K562 (cell line): ENCODE measurements at regions not wholly inside any gene's neighbourhood (a gene's known extent, or its start where the extent isn't known, plus 50 kb on each side); places are given as distances from the start of the nearest gene placed in this dataset.

Experiments used
- ATAC-seq: fragments of 200-7000 bp; cut with Tn5 transposase; 3 replicates; pipeline ENCODE4 v1.9.1; 2020; ENCODE audit warnings: moderate library complexity
- BruUV-seq: library from RNA; stranded (reverse); fragments of 400-500 nt; replicated peaks from 2 replicates; lab custom pipeline; 2021; lab: Mats Ljungman, UMichigan
- CTCF ChIA-PET: fragments of 300-600 bp; formaldehyde crosslinking; extraction: SDS; loops from one replicate; lab custom pipeline; 2021; ENCODE audit warnings: low intra/inter-chr PET ratio; lab: Yijun Ruan, JAX
- POLR2A ChIA-PET: fragments of 300-600, 350-650 bp; sonication (Branson Sonifier 250); formaldehyde crosslinking; extraction: SDS; loops from one replicate; lab custom pipeline; 2021; ENCODE audit warnings: antibody characterized with exemption, inconsistent platforms; lab: Yijun Ruan, JAX
- DNase-seq, 4 experiments: peaks; one replicate each; pipeline versions ENCODE4 v3.0.0 to v3.0.0-alpha.2; 2011 to 2018; ENCODE audit warnings: low spot score in 3 of 4, mixed read lengths in 3 of 4; ENCODE audit errors: extremely low read depth in 1 of 4
- FAIRE-seq: peaks from 2 replicates; lab custom pipeline; 2011; peaks lifted over from hg19 to GRCh38; lab: Jason Lieb, UNC
- H2AFZ ChIP-seq: 2 replicates; pipeline ENCODE4 v1.6.0; 2011; ENCODE audit warnings: low read depth, low read length, control low read depth, inconsistent platforms
- H3K27ac ChIP-seq: fragments of 200-600 bp; 3 replicates; pipeline ENCODE4 v1.8.0; 2011; ENCODE audit warnings: low read depth, mild to moderate bottlenecking, control low read depth, inconsistent platforms, low read length, moderate library complexity, mixed read lengths; ENCODE audit errors: extremely low read depth
- H3K27me3 ChIP-seq, 2 experiments: fragments of 300-600 bp in 1 of 2; 2 replicates in 1 of 2; 3 replicates in 1 of 2; pipeline versions ENCODE4 v1.6.0 to v1.8.0; 2011; ENCODE audit warnings: inconsistent platforms in 2 of 2, low read length in 2 of 2, mild to moderate bottlenecking in 1 of 2, mixed read lengths in 1 of 2, moderate library complexity in 1 of 2; ENCODE audit not compliant: control insufficient read depth in 2 of 2, insufficient read depth in 2 of 2
- H3K36me3 ChIP-seq: fragments of 300-600 bp; 3 replicates; pipeline ENCODE4 v1.8.0; 2011; ENCODE audit warnings: mild to moderate bottlenecking, low read length, inconsistent platforms; ENCODE audit not compliant: control insufficient read depth, insufficient read depth
- H3K4me1 ChIP-seq, 2 experiments: fragments of 200-600 bp in 1 of 2; replicated peaks in 1 of 2; 2 replicates in 1 of 2; 3 replicates in 1 of 2; pipeline versions ENCODE4 v1.5.1 to v1.8.0; 2011; ENCODE audit warnings: inconsistent platforms in 2 of 2, low read length in 2 of 2, mild to moderate bottlenecking in 1 of 2, mixed read lengths in 1 of 2, moderate library complexity in 1 of 2; ENCODE audit not compliant: control insufficient read depth in 2 of 2, insufficient read depth in 2 of 2
- H3K4me2 ChIP-seq: 2 replicates; pipeline ENCODE4 v1.6.1; 2011; ENCODE audit warnings: low read length, control low read depth, inconsistent platforms, mixed read lengths; ENCODE audit not compliant: insufficient read depth
- H3K4me3 ChIP-seq: fragments of 200-600 bp; sonication (generic), shearing (Covaris generic); 2 replicates; pipeline ENCODE4 v1.5.1; 2016; ENCODE audit warnings: control low read depth, inconsistent platforms
- H3K79me2 ChIP-seq: fragments of 200-600 bp; 3 replicates; pipeline ENCODE4 v1.8.0; 2011; ENCODE audit warnings: low read length, inconsistent platforms; ENCODE audit not compliant: control insufficient read depth, insufficient read depth
- H3K9ac ChIP-seq, 2 experiments: 2 replicates each; pipeline versions ENCODE4 v1.6.0 to v1.6.1; 2011; ENCODE audit warnings: low read depth in 2 of 2, low read length in 2 of 2, control low read depth in 1 of 2, inconsistent platforms in 1 of 2, mild to moderate bottlenecking in 1 of 2, mixed read lengths in 1 of 2; ENCODE audit not compliant: insufficient read depth in 1 of 2
- H3K9me1 ChIP-seq: one replicate; pipeline ENCODE4 v1.6.0; 2011; ENCODE audit warnings: inconsistent platforms, mild to moderate bottlenecking, low read length, moderate library complexity; ENCODE audit not compliant: control insufficient read depth, insufficient read depth
- H3K9me3 ChIP-seq: replicated peaks from 2 replicates; pipeline ENCODE4 v1.5.1; 2011; ENCODE audit warnings: low read depth, low read length, inconsistent platforms; ENCODE audit not compliant: control insufficient read depth, insufficient read depth
- H4K20me1 ChIP-seq: replicated peaks from 2 replicates; pipeline ENCODE4 v1.6.1; 2011; ENCODE audit warnings: low read length, inconsistent platforms, mixed read lengths; ENCODE audit not compliant: control insufficient read depth, insufficient read depth
- C11orf30 ChIP-seq: fragments of 450-650 bp; IDR thresholded peaks from 2 replicates; pipeline ENCODE4 v1.6.1; 2016; ENCODE audit warnings: low read depth, mild to moderate bottlenecking
- HNRNPK ChIP-seq: fragments of 200-400 bp; formaldehyde crosslinking; IDR thresholded peaks from one replicate; pipeline ENCODE4 v1.6.1; 2018; ENCODE audit warnings: mild to moderate bottlenecking, low read depth, low read length; ENCODE audit not compliant: poor library complexity, severe bottlenecking
- MCM5 ChIP-seq: fragments of 450-650 bp; IDR thresholded peaks from 2 replicates; pipeline ENCODE4 v1.6.1; 2016; ENCODE audit warnings: low read depth
- SREBF2 ChIP-seq: sonication (generic); formaldehyde crosslinking; IDR thresholded peaks from 2 replicates; pipeline ENCODE4 v1.4.0; 2020; ENCODE audit warnings: mild to moderate bottlenecking, missing genetic modification reagents
- ZNF717 ChIP-seq: fragments of 250-450 bp; sonication (Bioruptor Pico); IDR thresholded peaks from 2 replicates; pipeline ENCODE4 v1.5.0; 2021
- WGBS: fragments of 100-300 bp; shearing (Covaris generic); methylation state at CpG from one replicate; pipeline ENCODE4 v1.1.6; 2016; ENCODE audit warnings: low coverage, mixed read lengths; ENCODE audit not compliant: insufficient coverage; ENCODE audit errors: missing lambda C conversion rate; 5-methylcytosine and 5-hydroxymethylcytosine counted together
- in situ Hi-C: fragments of 300-500 bp; cut with MboI; formaldehyde crosslinking; loops from 4 replicates; pipeline ENCODE4 v1.15.0; 2018; ENCODE audit warnings: inconsistent platforms, mixed read lengths
- intact Hi-C: fragments of 100-400 bp; cut with micrococcal nuclease; formaldehyde crosslinking; loops from 2 replicates; pipeline ENCODE4 v1.14.2; 2022
- TF ChIP-seq, protein P1 (sequence below), 2 experiments: fragments of 450-650 bp; formaldehyde crosslinking in 1 of 2; IDR thresholded peaks; 2 replicates each; pipeline versions ENCODE4 v1.4.0 to v1.6.1; 2014 to 2020; ENCODE audit warnings: mild to moderate bottlenecking in 2 of 2, borderline replicate concordance in 1 of 2, low read depth in 1 of 2
- TF ChIP-seq, protein P2 (sequence below): sonication (generic); formaldehyde crosslinking; IDR thresholded peaks from 2 replicates; pipeline ENCODE4 v1.8.0; 2022; ENCODE audit warnings: mild to moderate bottlenecking, missing genetic modification reagents
- TF ChIP-seq, protein P3 (sequence below): fragments of 450-650 bp; IDR thresholded peaks from 2 replicates; pipeline ENCODE4 v1.6.1; 2017; ENCODE audit warnings: antibody characterized with exemption, mild to moderate bottlenecking

DNA sequence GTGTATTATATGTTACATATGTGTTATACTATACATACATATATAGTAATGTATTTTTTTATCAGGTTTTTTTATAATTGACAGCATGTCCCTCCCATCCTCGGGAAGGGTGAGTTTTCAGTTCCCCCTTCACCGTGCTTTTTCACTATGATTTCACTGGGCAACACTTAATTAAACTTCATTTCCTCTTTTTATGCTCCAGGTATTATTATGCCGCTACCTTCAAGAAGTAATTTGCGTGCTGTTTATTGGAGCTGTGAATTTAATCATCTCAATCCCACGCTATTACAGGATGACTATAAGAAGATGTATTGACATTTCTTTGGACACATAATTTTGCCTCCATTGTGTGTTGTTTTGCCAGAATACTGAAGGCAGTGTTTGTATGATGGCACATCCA is 228.6 kb downstream of the SAMD5 start:
- WGBS: 81% methylated on average over 5 of the region's 5 CpGs
- H3K9me3 ChIP-seq: no peaks in the 10 kb centered on the region
- in situ Hi-C loops: no loop called here
- intact Hi-C loops: no loop called here
- no peak for ATAC-seq
- no peak overlapping the region for H3K4me3 ChIP-seq
- no peaks in the 10 kb centered on the region for H3K27me3 ChIP-seq
- H3K79me2 ChIP-seq: no peaks in the 10 kb centered on the region
- no peak for DNase-seq
- no peak for FAIRE-seq
- H3K9ac ChIP-seq: no peak overlapping the region
- H4K20me1 ChIP-seq: 0 out of 2 replicates have a peak, but pooled peaks cover 5% of the 10 kb centered on the region
- H3K27ac ChIP-seq: no peak overlapping the region
- H3K4me1 ChIP-seq: no peaks in the 10 kb centered on the region
- H3K4me2 ChIP-seq: no peak overlapping the region
- CTCF ChIA-PET: no interaction called here
- no peaks in the 10 kb centered on the region for H3K9me1 ChIP-seq
- BruUV-seq: no TSS peak
- POLR2A ChIA-PET: interaction anchor here (0.6 kb wide), 1 partner anchor 56 kb away, joined by 3 read pairs; no protein-coding TSS in a partner anchor
- no peak overlapping the region for H2AFZ ChIP-seq
- H3K36me3 ChIP-seq: peaks cover 14% of the 10 kb centered on the region; the same call in 1 of the 3 replicates
- no peak for TF ChIP-seq SREBF2 (CRISPR knock-in tag)
- TF ChIP-seq, protein P1, sequence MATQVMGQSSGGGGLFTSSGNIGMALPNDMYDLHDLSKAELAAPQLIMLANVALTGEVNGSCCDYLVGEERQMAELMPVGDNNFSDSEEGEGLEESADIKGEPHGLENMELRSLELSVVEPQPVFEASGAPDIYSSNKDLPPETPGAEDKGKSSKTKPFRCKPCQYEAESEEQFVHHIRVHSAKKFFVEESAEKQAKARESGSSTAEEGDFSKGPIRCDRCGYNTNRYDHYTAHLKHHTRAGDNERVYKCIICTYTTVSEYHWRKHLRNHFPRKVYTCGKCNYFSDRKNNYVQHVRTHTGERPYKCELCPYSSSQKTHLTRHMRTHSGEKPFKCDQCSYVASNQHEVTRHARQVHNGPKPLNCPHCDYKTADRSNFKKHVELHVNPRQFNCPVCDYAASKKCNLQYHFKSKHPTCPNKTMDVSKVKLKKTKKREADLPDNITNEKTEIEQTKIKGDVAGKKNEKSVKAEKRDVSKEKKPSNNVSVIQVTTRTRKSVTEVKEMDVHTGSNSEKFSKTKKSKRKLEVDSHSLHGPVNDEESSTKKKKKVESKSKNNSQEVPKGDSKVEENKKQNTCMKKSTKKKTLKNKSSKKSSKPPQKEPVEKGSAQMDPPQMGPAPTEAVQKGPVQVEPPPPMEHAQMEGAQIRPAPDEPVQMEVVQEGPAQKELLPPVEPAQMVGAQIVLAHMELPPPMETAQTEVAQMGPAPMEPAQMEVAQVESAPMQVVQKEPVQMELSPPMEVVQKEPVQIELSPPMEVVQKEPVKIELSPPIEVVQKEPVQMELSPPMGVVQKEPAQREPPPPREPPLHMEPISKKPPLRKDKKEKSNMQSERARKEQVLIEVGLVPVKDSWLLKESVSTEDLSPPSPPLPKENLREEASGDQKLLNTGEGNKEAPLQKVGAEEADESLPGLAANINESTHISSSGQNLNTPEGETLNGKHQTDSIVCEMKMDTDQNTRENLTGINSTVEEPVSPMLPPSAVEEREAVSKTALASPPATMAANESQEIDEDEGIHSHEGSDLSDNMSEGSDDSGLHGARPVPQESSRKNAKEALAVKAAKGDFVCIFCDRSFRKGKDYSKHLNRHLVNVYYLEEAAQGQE (IDR thresholded peaks at IDR 0.05; ENCODE audit: borderline replicate concordance): no peak
- TF ChIP-seq, protein P1 (CRISPR knock-in tag; IDR thresholded peaks at IDR 0.05; ENCODE audit: low read depth): no peak
- TF ChIP-seq, protein P2, sequence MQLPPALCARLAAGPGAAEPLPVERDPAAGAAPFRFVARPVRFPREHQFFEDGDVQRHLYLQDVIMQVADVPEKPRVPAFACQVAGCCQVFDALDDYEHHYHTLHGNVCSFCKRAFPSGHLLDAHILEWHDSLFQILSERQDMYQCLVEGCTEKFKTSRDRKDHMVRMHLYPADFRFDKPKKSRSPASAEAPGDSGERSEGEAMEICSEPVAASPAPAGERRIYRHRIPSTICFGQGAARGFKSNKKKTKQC (CRISPR knock-in tag): no peak
- TF ChIP-seq MCM5: no peak
- TF ChIP-seq, protein P3, sequence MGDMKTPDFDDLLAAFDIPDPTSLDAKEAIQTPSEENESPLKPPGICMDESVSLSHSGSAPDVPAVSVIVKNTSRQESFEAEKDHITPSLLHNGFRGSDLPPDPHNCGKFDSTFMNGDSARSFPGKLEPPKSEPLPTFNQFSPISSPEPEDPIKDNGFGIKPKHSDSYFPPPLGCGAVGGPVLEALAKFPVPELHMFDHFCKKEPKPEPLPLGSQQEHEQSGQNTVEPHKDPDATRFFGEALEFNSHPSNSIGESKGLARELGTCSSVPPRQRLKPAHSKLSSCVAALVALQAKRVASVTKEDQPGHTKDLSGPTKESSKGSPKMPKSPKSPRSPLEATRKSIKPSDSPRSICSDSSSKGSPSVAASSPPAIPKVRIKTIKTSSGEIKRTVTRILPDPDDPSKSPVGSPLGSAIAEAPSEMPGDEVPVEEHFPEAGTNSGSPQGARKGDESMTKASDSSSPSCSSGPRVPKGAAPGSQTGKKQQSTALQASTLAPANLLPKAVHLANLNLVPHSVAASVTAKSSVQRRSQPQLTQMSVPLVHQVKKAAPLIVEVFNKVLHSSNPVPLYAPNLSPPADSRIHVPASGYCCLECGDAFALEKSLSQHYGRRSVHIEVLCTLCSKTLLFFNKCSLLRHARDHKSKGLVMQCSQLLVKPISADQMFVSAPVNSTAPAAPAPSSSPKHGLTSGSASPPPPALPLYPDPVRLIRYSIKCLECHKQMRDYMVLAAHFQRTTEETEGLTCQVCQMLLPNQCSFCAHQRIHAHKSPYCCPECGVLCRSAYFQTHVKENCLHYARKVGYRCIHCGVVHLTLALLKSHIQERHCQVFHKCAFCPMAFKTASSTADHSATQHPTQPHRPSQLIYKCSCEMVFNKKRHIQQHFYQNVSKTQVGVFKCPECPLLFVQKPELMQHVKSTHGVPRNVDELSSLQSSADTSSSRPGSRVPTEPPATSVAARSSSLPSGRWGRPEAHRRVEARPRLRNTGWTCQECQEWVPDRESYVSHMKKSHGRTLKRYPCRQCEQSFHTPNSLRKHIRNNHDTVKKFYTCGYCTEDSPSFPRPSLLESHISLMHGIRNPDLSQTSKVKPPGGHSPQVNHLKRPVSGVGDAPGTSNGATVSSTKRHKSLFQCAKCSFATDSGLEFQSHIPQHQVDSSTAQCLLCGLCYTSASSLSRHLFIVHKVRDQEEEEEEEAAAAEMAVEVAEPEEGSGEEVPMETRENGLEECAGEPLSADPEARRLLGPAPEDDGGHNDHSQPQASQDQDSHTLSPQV: no peak
- no peak for TF ChIP-seq ZNF717 (CRISPR knock-in tag)
- no peak for TF ChIP-seq HNRNPK
- TF ChIP-seq C11orf30: no peak
